ENCODE measurements at regions not wholly inside any gene's neighbourhood (a gene's known extent, or its start where the extent isn't known, plus 50 kb on each side); places are given as distances from the start of the nearest gene placed in this dataset.

DNA sequence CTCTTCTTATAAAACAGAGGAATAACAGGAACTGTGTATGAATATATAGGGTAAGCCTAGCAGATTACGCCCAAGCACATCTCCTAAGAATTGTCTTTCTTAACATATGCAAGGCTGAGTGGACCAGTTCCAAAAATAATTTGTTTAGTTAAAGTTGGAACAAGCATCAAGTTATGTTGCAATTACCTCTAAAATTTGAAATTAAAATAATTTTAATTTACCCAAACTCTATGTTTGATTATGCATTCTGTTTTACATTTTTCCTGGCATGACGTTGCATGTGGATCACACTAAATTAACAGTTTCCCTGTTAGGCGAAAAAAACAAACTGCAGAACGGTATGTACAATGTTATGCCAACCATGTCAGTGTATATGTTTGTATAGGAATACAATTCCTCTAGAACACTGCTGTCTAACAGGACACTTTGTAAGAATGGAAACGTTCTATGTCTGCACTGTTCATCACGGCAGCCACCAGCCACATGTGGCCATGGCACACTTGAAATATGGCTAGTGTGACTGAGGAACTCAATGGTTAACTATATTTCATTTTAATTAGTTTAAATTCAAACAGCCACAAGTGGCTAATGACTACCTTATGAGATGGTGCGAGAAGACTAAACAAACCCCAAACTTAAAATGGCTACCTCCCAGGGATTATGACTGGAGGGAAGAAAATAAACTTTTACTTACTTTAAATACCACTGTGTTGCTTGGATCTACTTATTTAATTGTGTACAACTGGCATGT, 281.1 kb upstream of the KLF14 start:
- Histone ChIP-seq H3K27me3 (ENCODE audit: control insufficient read depth in 5 of 5, insufficient read depth in 4 of 5, low read length in 5 of 5) (no peaks in the 10 kb centered on the region), H3K4me1 (ENCODE audit: control insufficient read depth in 5 of 5, insufficient read depth in 5 of 5, low read length in 5 of 5) (peaks cover 10 to 59% (median 55%) of the 10 kb centered on the region in 5 donors), H3K9me3 (ENCODE audit: control insufficient read depth in 5 of 5, low read length in 5 of 5) (no peaks in the 10 kb centered on the region), H3K36me3 (ENCODE audit: control insufficient read depth in 5 of 5, insufficient read depth in 5 of 5, low read length in 5 of 5) (peaks cover 0 to 3% (median 0%) of the 10 kb centered on the region in 5 donors), H3K27ac (ENCODE audit: low read depth, low read length) (no peak overlapping the region), H3K9ac (ENCODE audit: low read length in 5 of 5) (no peak overlapping the region), H3K4me3 (ENCODE audit: low read depth in 1 of 5, low read length in 5 of 5) (no peak overlapping the region)

GRCh38 chr7:131015657-131015958, 281.6 kb upstream of the KLF14 start:
- Histone ChIP-seq H3K4me1 (ENCODE audit: control insufficient read depth in 5 of 5, insufficient read depth in 5 of 5, low read length in 5 of 5) (peaks cover 10 to 54% (median 51%) of the 10 kb centered on the region in 5 donors), H3K9ac (ENCODE audit: low read length in 5 of 5) (no peak overlapping the region), H3K4me3 (ENCODE audit: low read depth in 1 of 5, low read length in 5 of 5) (no peak overlapping the region), H3K27ac (ENCODE audit: low read depth, low read length) (no peak overlapping the region), H3K36me3 (ENCODE audit: control insufficient read depth in 5 of 5, insufficient read depth in 5 of 5, low read length in 5 of 5) (peaks cover 0 to 3% (median 0%) of the 10 kb centered on the region in 5 donors), H3K27me3 (ENCODE audit: control insufficient read depth in 5 of 5, insufficient read depth in 4 of 5, low read length in 5 of 5) (no peaks in the 10 kb centered on the region), H3K9me3 (ENCODE audit: control insufficient read depth in 5 of 5, low read length in 5 of 5) (no peaks in the 10 kb centered on the region)

DNA sequence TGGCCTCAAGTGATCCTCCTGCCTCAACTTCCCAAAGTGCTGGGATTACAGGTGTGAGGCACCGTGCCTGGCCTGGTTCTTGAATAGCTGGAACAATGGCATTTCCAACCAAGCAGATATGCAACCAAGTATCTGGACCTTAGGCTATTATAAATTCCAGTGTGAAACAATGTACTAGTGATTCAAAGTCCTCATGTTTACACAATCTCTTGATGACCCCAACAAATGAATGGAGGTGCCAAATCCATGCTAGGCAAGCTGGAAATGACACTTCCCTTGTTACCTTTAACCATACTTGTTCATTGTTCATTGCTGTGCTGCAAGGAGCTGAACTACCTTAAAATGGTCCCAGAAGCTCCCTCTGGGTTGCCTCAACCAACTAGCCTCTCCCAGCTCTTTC, 282.2 kb upstream of the KLF14 start:
- Histone ChIP-seq H3K36me3 (ENCODE audit: control insufficient read depth in 5 of 5, insufficient read depth in 5 of 5, low read length in 5 of 5) (peaks cover 0 to 6% (median 0%) of the 10 kb centered on the region in 5 donors), H3K4me1 (ENCODE audit: control insufficient read depth in 5 of 5, insufficient read depth in 5 of 5, low read length in 5 of 5) (peaks cover 10 to 48% (median 45%) of the 10 kb centered on the region in 5 donors), H3K27ac (ENCODE audit: low read depth, low read length) (no peak overlapping the region)

GRCh38 chr7:131019351-131019750, 285.3 kb upstream of the KLF14 start:
- peaks cover 3 to 34% (median 32%) of the 10 kb centered on the region in 5 donors for H3K4me1 ChIP-seq (ENCODE audit: control insufficient read depth in 5 of 5, insufficient read depth in 5 of 5, low read length in 5 of 5)
- H3K4me3 ChIP-seq (ENCODE audit: low read depth in 1 of 5, low read length in 5 of 5), result no peak overlapping the region
- no peaks in the 10 kb centered on the region for H3K9me3 ChIP-seq (ENCODE audit: control insufficient read depth in 5 of 5, low read length in 5 of 5)
- no peak overlapping the region for H3K9ac ChIP-seq (ENCODE audit: low read length in 5 of 5)
- H3K27ac ChIP-seq (ENCODE audit: low read depth, low read length), result no peak overlapping the region
- H3K27me3 ChIP-seq (ENCODE audit: control insufficient read depth in 5 of 5, insufficient read depth in 4 of 5, low read length in 5 of 5), result no peaks in the 10 kb centered on the region
- H3K36me3 ChIP-seq (ENCODE audit: control insufficient read depth in 5 of 5, insufficient read depth in 5 of 5, low read length in 5 of 5), result peaks cover 0 to 17% (median 0%) of the 10 kb centered on the region in 5 donors

More for the DNA sequence above, 282.2 kb upstream of the KLF14 start:
- Histone ChIP-seq H3K9me3 (ENCODE audit: control insufficient read depth in 5 of 5, low read length in 5 of 5) (no peaks in the 10 kb centered on the region), H3K9ac (ENCODE audit: low read length in 5 of 5) (no peak overlapping the region), H3K4me3 (ENCODE audit: low read depth in 1 of 5, low read length in 5 of 5) (no peak overlapping the region), H3K27me3 (ENCODE audit: control insufficient read depth in 5 of 5, insufficient read depth in 4 of 5, low read length in 5 of 5) (no peaks in the 10 kb centered on the region)

DNA sequence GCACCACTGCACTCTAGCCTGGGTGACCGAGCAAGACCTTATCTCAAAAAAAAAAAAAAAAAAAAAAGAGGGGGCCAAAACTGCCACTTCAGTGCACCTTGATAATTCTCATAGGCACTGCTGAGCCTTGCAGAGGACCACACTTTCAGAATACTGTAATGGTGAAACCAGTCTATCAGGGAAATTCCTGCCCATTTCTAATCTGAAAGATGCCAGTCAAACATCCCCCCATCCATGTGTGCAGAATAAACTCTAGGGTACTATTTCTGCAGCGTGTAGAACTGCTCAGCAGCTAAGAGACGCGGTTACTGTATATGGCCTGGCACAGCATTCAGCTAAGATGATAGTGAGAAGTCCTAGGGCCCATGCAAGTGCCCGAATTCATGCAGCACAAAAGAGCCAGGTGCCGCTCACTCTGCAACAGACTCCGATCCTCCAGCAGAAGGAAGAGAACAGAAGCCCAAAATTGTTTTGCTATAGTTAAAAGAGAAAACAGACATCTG, 286.8 kb upstream of the KLF14 start:
- Histone ChIP-seq H3K4me3 (ENCODE audit: low read depth in 1 of 5, low read length in 5 of 5) (no peak overlapping the region), H3K4me1 (ENCODE audit: control insufficient read depth in 5 of 5, insufficient read depth in 5 of 5, low read length in 5 of 5) (peaks cover 3 to 32% (median 27%) of the 10 kb centered on the region in 5 donors), H3K36me3 (ENCODE audit: control insufficient read depth in 5 of 5, insufficient read depth in 5 of 5, low read length in 5 of 5) (peaks cover 0 to 16% (median 0%) of the 10 kb centered on the region in 5 donors), H3K9ac (ENCODE audit: low read length in 5 of 5) (no peak overlapping the region), H3K27me3 (ENCODE audit: control insufficient read depth in 5 of 5, insufficient read depth in 4 of 5, low read length in 5 of 5) (no peaks in the 10 kb centered on the region), H3K9me3 (ENCODE audit: control insufficient read depth in 5 of 5, low read length in 5 of 5) (no peaks in the 10 kb centered on the region), H3K27ac (ENCODE audit: low read depth, low read length) (no peak overlapping the region)

DNA sequence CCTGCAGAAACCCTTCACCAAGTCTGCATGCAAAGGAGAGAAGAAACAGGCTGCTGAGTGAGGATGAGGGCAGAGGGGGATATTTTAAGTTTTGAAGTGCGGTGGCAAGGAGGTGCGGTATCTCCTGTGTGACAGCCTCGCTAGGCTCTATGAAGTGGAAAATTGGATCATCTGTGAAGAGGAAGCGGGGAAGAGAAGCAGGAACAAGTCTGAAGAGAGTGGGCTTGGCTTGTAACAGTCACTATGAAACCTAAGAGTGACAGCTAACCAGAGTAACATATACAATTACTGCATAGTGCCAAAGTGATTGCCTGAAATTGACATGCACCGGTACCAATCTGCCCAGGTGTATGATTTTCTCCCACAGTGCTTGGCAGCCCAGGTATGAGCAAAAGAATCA, 287.5 kb upstream of the KLF14 start:
- Histone ChIP-seq H3K9ac (ENCODE audit: low read length in 5 of 5) (no peak overlapping the region), H3K27ac (ENCODE audit: low read depth, low read length) (no peak overlapping the region), H3K9me3 (ENCODE audit: control insufficient read depth in 5 of 5, low read length in 5 of 5) (no peaks in the 10 kb centered on the region), H3K27me3 (ENCODE audit: control insufficient read depth in 5 of 5, insufficient read depth in 4 of 5, low read length in 5 of 5) (no peaks in the 10 kb centered on the region), H3K4me1 (ENCODE audit: control insufficient read depth in 5 of 5, insufficient read depth in 5 of 5, low read length in 5 of 5) (peaks cover 2 to 26% (median 22%) of the 10 kb centered on the region in 5 donors), H3K4me3 (ENCODE audit: low read depth in 1 of 5, low read length in 5 of 5) (no peak overlapping the region), H3K36me3 (ENCODE audit: control insufficient read depth in 5 of 5, insufficient read depth in 5 of 5, low read length in 5 of 5) (peaks cover 0 to 14% (median 0%) of the 10 kb centered on the region in 5 donors)

DNA sequence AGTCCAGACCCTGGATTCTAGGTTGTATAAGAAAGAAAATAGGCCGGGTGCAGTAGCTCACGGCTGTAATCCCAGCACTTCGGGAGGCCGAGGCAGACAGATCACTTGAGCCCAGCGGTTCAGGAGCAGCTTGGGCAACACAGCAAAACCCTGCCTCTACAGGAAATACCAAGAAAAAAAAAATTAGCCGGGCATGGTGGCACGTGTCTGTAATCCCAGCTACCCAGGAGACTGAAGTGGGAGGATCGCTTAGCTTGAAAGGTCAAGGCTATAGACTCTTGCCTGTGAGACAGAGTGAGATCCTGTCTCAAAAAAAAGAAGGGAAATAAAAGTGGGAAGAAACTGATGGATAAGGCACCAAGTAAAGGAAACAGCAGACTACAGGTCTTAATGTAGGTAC, 287.9 kb upstream of the KLF14 start:
- Histone ChIP-seq H3K9me3 (ENCODE audit: control insufficient read depth in 5 of 5, low read length in 5 of 5) (no peaks in the 10 kb centered on the region), H3K36me3 (ENCODE audit: control insufficient read depth in 5 of 5, insufficient read depth in 5 of 5, low read length in 5 of 5) (peaks cover 0 to 14% (median 0%) of the 10 kb centered on the region in 5 donors), H3K4me3 (ENCODE audit: low read depth in 1 of 5, low read length in 5 of 5) (no peak overlapping the region), H3K27me3 (ENCODE audit: control insufficient read depth in 5 of 5, insufficient read depth in 4 of 5, low read length in 5 of 5) (no peaks in the 10 kb centered on the region), H3K4me1 (ENCODE audit: control insufficient read depth in 5 of 5, insufficient read depth in 5 of 5, low read length in 5 of 5) (peaks cover 2 to 22% (median 18%) of the 10 kb centered on the region in 5 donors), H3K27ac (ENCODE audit: low read depth, low read length) (no peak overlapping the region), H3K9ac (ENCODE audit: low read length in 5 of 5) (no peak overlapping the region)

DNA sequence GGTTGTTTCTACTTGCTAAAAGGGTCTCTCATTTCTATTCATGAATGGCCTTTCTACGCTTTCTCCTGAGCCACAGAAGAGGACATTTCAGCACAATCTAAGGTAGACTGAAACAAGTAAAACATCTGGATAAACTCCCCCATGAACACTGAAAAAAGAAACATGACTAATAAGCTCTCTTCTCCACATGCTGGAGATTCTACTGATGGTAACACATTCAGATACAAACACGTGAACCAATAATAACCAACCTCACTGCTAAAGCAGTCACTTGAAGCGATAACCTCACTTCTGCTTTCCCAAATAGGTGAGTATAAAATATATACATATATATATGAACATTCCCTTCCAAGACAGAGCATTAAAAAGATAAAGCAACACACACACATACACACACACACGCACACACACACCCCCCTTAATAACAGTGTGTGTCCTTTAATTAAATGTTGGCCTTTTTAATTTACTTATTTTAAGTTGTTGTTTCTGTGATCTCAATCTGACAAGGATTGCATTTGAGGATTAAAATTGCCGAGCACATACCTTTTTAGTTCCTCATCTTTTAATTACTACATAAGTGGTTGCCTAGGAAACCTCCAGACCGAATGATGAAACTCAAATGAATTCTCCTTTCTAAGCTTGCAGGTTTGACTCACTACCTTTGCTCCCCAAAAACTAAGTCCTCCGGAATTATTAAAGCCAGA, 292.4 kb upstream of the KLF14 start:
- Histone ChIP-seq H3K36me3 (ENCODE audit: control insufficient read depth in 5 of 5, insufficient read depth in 5 of 5, low read length in 5 of 5) (peaks cover 0 to 9% (median 0%) of the 10 kb centered on the region in 5 donors), H3K27ac (ENCODE audit: low read depth, low read length) (peak overlapping the region; percentile 7), H3K9me3 (ENCODE audit: control insufficient read depth in 5 of 5, low read length in 5 of 5) (no peaks in the 10 kb centered on the region), H3K4me3 (ENCODE audit: low read depth in 1 of 5, low read length in 5 of 5) (no peak overlapping the region), H3K27me3 (ENCODE audit: control insufficient read depth in 5 of 5, insufficient read depth in 4 of 5, low read length in 5 of 5) (no peaks in the 10 kb centered on the region), H3K9ac (ENCODE audit: low read length in 5 of 5) (no peak overlapping the region), H3K4me1 (ENCODE audit: control insufficient read depth in 5 of 5, insufficient read depth in 5 of 5, low read length in 5 of 5) (peaks cover 5 to 27% (median 19%) of the 10 kb centered on the region in 5 donors)

DNA sequence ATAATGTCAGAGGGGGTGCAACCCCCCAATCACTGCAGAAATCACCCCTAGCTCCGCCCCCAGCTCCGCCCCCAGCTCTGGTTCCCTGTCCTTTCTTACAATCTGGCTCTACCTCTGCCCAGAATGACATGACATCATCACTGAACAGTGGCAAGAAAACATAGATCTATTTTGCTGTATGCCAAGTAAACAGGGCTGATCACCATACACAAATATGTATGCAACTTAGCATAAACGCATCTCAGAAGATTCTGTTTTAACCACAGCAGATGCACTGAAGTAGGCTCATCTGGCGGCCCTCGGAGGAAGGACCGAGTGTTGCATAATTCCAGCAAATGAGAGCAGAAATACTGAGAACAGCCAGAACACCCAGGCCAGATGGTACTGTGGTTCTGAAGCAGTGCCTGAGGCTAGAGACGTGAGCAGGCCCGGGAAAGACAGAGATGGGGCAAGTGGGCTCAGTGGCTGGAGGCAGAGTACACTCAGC, 293.3 kb upstream of the KLF14 start:
- peaks cover 5 to 21% (median 12%) of the 10 kb centered on the region in 5 donors for H3K4me1 ChIP-seq (ENCODE audit: control insufficient read depth in 5 of 5, insufficient read depth in 5 of 5, low read length in 5 of 5)
- no peak overlapping the region for H3K4me3 ChIP-seq (ENCODE audit: low read depth in 1 of 5, low read length in 5 of 5)
- H3K27me3 ChIP-seq (ENCODE audit: control insufficient read depth in 5 of 5, insufficient read depth in 4 of 5, low read length in 5 of 5), result no peaks in the 10 kb centered on the region
- H3K27ac ChIP-seq (ENCODE audit: low read depth, low read length), result peak overlapping the region; percentile 46
- no peak overlapping the region for H3K9ac ChIP-seq (ENCODE audit: low read length in 5 of 5)
- peaks cover 0 to 8% (median 0%) of the 10 kb centered on the region in 5 donors for H3K36me3 ChIP-seq (ENCODE audit: control insufficient read depth in 5 of 5, insufficient read depth in 5 of 5, low read length in 5 of 5)
- no peaks in the 10 kb centered on the region for H3K9me3 ChIP-seq (ENCODE audit: control insufficient read depth in 5 of 5, low read length in 5 of 5)

DNA sequence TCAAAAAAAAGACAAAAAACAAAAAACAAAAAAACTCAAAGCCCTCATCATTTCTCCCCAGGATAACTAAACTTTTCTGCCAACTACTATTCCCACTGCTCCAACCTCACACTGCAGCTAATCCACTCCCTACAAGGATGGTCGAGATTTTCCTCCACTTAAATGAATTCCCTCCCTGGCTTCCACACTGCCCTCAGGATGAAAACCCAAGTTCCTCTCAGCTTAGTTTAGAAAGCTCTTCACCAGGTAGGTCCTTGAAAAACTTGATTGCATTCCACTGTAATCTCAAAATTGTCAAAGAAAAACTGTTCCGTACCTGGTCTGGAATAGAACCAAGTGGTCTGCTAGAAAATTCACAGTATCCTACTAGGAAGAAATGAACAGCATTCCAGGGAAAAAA, 294.3 kb upstream of the KLF14 start:
- Histone ChIP-seq H3K4me1 (ENCODE audit: control insufficient read depth in 5 of 5, insufficient read depth in 5 of 5, low read length in 5 of 5) (peaks cover 4 to 23% (median 12%) of the 10 kb centered on the region in 5 donors), H3K36me3 (ENCODE audit: control insufficient read depth in 5 of 5, insufficient read depth in 5 of 5, low read length in 5 of 5) (peaks cover 0 to 3% (median 0%) of the 10 kb centered on the region in 5 donors), H3K9ac (ENCODE audit: low read length in 5 of 5) (no peak overlapping the region), H3K27me3 (ENCODE audit: control insufficient read depth in 5 of 5, insufficient read depth in 4 of 5, low read length in 5 of 5) (no peaks in the 10 kb centered on the region), H3K4me3 (ENCODE audit: low read depth in 1 of 5, low read length in 5 of 5) (no peak overlapping the region), H3K27ac (ENCODE audit: low read depth, low read length) (peak overlapping the region; percentile 46), H3K9me3 (ENCODE audit: control insufficient read depth in 5 of 5, low read length in 5 of 5) (no peaks in the 10 kb centered on the region)
